ENCODE measurements at regions not wholly inside any gene's neighbourhood (a gene's known extent, or its start where the extent isn't known, plus 50 kb on each side); places are given as distances from the start of the nearest gene placed in this dataset.
"Not testable (repeated sequence)": the region's sequence is repeated elsewhere in the genome, so short reads cannot be mapped to it uniquely, and the experiment has no call there.

DNA sequence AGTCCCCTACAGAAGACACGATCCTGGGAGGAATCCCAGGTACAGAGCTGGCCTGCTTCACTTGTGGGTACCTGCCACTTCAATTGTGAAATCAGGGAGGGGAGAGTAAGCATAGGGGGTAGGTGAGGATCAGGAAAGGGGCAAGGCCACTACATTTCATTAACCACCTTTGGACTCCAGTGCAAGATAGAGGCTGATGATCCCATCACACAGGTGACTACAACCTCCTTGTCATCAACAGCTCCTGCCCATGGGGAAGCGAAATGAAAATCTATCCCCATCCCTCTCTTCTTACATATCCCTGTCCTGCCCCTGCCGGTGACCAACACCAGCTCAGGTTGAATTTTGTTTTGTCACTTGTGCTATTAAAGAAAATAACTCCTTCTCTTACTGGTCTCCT lies 64.7 kb upstream of the VPREB1 start:
- no peak for DNase-seq
- TF ChIP-seq, protein P1, sequence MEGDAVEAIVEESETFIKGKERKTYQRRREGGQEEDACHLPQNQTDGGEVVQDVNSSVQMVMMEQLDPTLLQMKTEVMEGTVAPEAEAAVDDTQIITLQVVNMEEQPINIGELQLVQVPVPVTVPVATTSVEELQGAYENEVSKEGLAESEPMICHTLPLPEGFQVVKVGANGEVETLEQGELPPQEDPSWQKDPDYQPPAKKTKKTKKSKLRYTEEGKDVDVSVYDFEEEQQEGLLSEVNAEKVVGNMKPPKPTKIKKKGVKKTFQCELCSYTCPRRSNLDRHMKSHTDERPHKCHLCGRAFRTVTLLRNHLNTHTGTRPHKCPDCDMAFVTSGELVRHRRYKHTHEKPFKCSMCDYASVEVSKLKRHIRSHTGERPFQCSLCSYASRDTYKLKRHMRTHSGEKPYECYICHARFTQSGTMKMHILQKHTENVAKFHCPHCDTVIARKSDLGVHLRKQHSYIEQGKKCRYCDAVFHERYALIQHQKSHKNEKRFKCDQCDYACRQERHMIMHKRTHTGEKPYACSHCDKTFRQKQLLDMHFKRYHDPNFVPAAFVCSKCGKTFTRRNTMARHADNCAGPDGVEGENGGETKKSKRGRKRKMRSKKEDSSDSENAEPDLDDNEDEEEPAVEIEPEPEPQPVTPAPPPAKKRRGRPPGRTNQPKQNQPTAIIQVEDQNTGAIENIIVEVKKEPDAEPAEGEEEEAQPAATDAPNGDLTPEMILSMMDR (IDR thresholded peaks at IDR 0.05), result no peak
- Histone ChIP-seq H3K36me3 (no peaks in the 10 kb centered on the region), H3K27me3 (peaks cover 22% of the 10 kb centered on the region), H3K9me3 (no peaks in the 10 kb centered on the region), H3K4me1 (no peaks in the 10 kb centered on the region), H3K27ac (no peak overlapping the region), H3K4me3 (no peak overlapping the region)
- no peak for ATAC-seq
- intact Hi-C loops (cut with DNase I), result no loop called here

DNA sequence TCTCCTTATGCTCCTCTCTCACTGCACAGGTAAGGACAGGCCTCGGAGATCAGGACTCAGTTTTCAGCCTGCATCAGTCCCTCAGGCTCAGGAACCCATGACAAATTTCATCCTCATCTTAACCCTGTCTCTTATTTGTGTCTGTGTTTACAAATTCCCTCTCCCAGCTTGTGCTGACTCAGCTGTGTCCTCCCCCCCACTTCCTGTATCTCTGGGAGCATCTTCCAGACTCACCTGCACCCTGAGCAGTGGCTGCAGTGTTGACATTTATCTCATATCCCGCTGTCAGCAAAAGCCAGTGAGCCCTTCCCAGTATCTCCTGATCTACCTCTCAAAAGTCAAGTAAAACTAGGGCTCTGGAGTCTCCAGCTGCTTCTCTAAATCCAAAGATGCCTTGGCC lies 65.6 kb upstream of the VPREB1 start:
- DNase-seq, result no peak
- TF ChIP-seq, protein P1 (IDR thresholded peaks at IDR 0.05), result no peak
- intact Hi-C loops (cut with DNase I), result no loop called here

DNA sequence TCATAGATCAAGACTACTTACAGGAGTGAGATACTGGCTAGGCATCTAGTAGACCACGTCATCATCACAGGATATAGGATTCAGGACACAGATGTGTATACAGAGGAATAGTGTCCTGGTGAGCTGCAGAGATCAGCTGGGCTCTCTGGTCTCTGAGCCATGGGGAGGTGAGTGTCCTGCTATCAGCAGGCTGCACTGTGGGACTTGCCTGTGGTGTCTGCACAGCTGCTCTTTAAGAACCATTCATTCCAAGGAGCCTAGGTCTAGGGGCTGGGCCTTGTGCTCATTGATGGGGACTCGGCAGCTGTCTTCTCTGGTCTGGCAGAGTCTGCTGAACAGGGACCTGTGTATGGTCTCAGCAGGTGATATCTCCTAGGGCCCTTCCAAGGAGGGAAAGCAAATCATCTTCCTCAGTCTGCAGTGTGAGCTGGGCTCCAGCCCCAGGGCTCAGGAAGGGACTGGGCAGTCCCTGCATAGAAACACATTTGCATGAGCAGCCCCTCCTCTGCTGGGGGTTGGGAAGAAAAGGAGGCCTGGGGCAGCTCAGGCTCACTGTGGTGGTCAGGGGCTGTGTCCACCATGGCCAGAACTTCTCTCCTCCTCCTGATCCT lies 66.1 kb upstream of the VPREB1 start:
- no peak for DNase-seq
- H3K9me3 ChIP-seq, result no peaks in the 10 kb centered on the region
- no peak for ATAC-seq
- H3K36me3 ChIP-seq, result no peaks in the 10 kb centered on the region
- peaks cover 22% of the 10 kb centered on the region for H3K27me3 ChIP-seq
- H3K27ac ChIP-seq, result no peak overlapping the region
- no peaks in the 10 kb centered on the region for H3K4me1 ChIP-seq
- no peak overlapping the region for H3K4me3 ChIP-seq
- TF ChIP-seq, protein P1 (IDR thresholded peaks at IDR 0.05), result no peak
- intact Hi-C loops (cut with DNase I), result no loop called here

More for the DNA sequence above, 65.6 kb upstream of the VPREB1 start:
- no peaks in the 10 kb centered on the region for H3K9me3 ChIP-seq
- no peak overlapping the region for H3K4me3 ChIP-seq
- no peak overlapping the region for H3K27ac ChIP-seq
- peaks cover 22% of the 10 kb centered on the region for H3K27me3 ChIP-seq
- no peak for ATAC-seq
- no peaks in the 10 kb centered on the region for H3K36me3 ChIP-seq
- H3K4me1 ChIP-seq, result no peaks in the 10 kb centered on the region

- H3K36me3 ChIP-seq, result no peaks in the 10 kb centered on the region
- H3K9me3 ChIP-seq, result no peaks in the 10 kb centered on the region
- ATAC-seq, result no peak
- H3K4me1 ChIP-seq, result no peaks in the 10 kb centered on the region
- H3K27ac ChIP-seq, result no peak overlapping the region
- intact Hi-C loops (cut with DNase I), result no loop called here
- DNase-seq, result no peak
- H3K4me3 ChIP-seq, result no peak overlapping the region
- TF ChIP-seq, protein P1 (IDR thresholded peaks at IDR 0.05), result no peak
- peaks cover 22% of the 10 kb centered on the region for H3K27me3 ChIP-seq
Observed at GRCh38 chr22:22176929-22177616, 67.5 kb upstream of the VPREB1 start.

DNA sequence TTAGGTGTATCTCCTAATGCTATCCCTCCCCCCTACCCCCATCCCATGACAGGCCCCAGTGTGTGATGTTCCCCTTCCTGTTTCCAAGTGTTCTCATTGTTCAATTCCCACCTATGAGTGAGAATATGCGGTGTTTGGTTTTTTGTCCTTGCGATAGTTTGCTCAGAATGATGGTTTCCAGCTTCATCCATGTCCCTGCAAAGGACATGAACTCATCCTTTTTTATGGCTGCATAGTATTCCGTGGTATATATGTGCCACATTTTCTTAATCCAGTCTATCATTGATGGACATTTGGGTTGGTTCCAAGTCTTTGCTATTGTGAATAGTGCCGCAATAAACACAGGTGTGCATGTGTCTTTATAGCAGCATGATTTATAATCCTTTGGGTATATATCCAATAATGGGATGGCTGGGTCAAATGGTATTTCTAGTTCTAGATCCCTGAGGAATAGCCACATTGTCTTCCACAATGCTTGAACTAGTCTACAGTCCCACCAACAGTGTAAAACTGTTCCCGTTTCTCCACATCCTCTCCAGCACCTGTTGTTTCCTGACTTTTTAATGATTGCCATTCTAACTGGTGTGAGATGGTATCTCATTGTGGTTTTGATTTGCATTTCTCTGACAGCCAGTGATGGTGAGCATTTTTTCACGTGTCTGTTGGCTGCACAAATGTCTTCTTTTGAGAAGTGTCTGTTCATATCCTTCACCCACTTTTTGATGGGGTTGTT lies 71.5 kb upstream of the VPREB1 start:
- not testable (repeated sequence) for ATAC-seq

More for the DNA sequence above, 71.5 kb upstream of the VPREB1 start:
- H3K9me3 ChIP-seq; H3K36me3 ChIP-seq; H3K4me3 ChIP-seq; DNase-seq; H3K27ac ChIP-seq; intact Hi-C loops (cut with DNase I); H3K4me1 ChIP-seq: not testable (repeated sequence)
- H3K27me3 ChIP-seq, result peaks cover 14% of the 10 kb centered on the region

Measured in upper lobe of right lung (tissue), 1 donor.